Astrocyte of the spinal cord (primary cell): ENCODE measurements at regions not wholly inside any gene's neighbourhood (a gene's known extent, or its start where the extent isn't known, plus 50 kb on each side); places are given as distances from the start of the nearest gene placed in this dataset.

ENCODE experiments used
- DNase-seq: peaks from one replicate; pipeline ENCODE4 v3.0.0; 2011; ENCODE audit warnings: low read depth, low spot score
- H3K4me3 ChIP-seq: 2 replicates; pipeline ENCODE4 v1.5.1; 2011; ENCODE audit warnings: low read depth, mild to moderate bottlenecking, low read length, moderate library complexity
- CTCF ChIP-seq: IDR thresholded peaks from 2 replicates; pipeline ENCODE4 v1.5.1; 2012; ENCODE audit warnings: low read depth, mild to moderate bottlenecking, low read length, inconsistent platforms
- in situ Hi-C: cut with HindIII; loops from 2 replicates; pipeline ENCODE4 v1.10.0; 2017; ENCODE audit warnings: low sequenced_read_pairs

GRCh38 chr10:8245814-8246142 is 191.3 kb downstream of the GATA3 start:
- no peak for TF ChIP-seq CTCF
- DNase-seq = no peak
- in situ Hi-C loops = no loop called here
- H3K4me3 ChIP-seq = no peak overlapping the region

DNA sequence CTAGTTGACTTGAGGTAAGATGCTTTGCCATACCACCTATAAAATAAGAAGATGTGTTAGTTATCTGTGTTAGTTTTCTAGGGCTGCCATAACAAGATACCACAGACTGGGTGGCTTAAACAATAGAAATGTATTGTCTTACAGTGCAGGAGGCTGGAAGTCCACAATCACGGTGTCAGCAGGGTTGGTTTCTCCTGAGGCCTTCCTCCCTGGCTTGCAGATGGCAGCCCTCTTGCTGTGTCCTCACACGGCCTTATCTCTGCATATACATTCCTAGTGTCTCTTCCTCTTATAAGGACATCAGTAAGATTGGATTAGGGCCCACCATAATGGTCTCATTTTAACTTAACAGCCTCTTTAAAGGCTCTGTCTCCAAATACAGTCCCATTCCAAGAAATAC is 192.1 kb downstream of the GATA3 start:
- H3K4me3 ChIP-seq = no peak overlapping the region
- in situ Hi-C loops = no loop called here
- TF ChIP-seq CTCF = no peak
- DNase-seq = no peak

GRCh38 chr10:8247191-8247590 is 192.7 kb downstream of the GATA3 start:
- in situ Hi-C loops = no loop called here
- no peak for TF ChIP-seq CTCF
- no peak for DNase-seq
- H3K4me3 ChIP-seq = no peak overlapping the region

DNA sequence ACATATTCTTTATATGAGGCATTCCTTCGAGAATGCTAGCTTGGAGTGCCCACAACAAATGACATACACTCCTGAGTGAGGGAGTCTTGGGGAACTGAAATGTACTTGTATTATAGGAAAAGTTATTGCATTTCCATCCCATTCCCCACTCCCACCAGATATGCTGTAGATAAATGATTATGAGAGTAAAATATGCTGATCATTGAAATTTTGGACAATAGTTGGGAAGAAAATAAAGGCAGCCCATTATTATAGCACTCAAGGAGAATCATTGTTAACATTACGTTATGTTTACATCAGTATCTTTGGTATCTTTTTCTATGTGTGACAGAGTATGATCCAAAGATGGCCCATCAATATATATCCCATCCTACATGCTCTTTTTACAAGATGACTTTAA is 194.4 kb downstream of the GATA3 start:
- no peak for TF ChIP-seq CTCF
- in situ Hi-C loops = no loop called here
- H3K4me3 ChIP-seq = no peak overlapping the region
- no peak for DNase-seq

GRCh38 chr10:8254350-8254749 is 199.9 kb downstream of the GATA3 start:
- no peak for DNase-seq
- H3K4me3 ChIP-seq = no peak overlapping the region
- no peak for TF ChIP-seq CTCF
- in situ Hi-C loops = no loop called here

GRCh38 chr10:8255301-8255700 is 200.8 kb downstream of the GATA3 start:
- no peak for DNase-seq
- in situ Hi-C loops = no loop called here
- no peak overlapping the region for H3K4me3 ChIP-seq
- TF ChIP-seq CTCF = no peak

- no peak for TF ChIP-seq CTCF
- DNase-seq = no peak
- in situ Hi-C loops = no loop called here
- H3K4me3 ChIP-seq = no peak overlapping the region
Observed at GRCh38 chr10:8260645-8261044, 206.2 kb downstream of the GATA3 start.
